GM21390 (cell line): ENCODE measurements at regions not wholly inside any gene's neighbourhood (a gene's known extent, or its start where the extent isn't known, plus 50 kb on each side); places are given as distances from the start of the nearest gene placed in this dataset.
"Not testable (repeated sequence)": the region's sequence is repeated elsewhere in the genome, so short reads cannot be mapped to it uniquely, and the experiment has no call there.

ENCODE experiments used
- ATAC-seq: cut with Tn5 transposase; IDR thresholded peaks from one replicate; pipeline ENCODE4 v1.9.1; 2021; ENCODE audit not compliant: unreplicated experiment

DNA sequence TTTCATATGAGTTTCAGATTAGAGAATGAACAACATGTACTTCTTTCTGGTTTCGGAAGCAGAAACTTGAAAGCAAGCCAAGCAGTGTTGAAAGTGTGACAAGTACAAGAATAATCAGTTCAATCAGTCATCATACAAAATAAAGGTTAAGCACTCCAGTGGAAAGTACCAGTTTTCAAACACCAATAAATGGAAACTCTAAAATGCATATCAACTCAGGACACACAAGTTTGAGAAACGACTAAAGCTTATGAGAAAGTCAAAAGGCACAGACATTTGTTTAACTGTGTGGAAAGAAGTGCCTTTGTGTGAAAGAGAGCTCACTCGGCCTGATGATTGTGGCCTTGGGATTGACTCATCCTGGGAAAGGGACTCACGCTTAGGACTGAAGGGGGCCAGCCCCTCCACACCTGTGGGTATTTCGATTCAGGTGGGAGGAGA lies 60.6 kb upstream of the AKR1C1 start:
- peak; percentile 84 for ATAC-seq

DNA sequence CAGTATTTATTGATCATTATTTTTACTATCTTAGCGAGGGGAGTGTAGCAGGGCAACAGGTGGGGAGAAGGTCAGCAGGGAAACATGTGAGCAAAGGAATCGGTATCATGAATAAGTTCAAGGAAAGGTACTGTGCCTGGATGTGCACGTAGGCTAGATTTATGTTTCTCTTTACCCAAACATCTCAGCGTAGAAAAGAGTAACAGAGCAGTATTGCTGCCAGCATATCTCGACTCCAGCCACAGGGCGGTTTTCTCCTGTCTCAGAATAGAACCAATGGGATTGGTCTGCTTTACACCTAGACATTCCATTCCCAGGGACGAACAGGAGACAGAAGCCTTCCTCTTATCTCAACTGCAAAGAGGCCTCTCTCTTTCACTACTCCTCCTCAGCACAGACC lies 60.1 kb upstream of the AKR1C1 start:
- ATAC-seq = not testable (repeated sequence)

- not testable (repeated sequence) for ATAC-seq
Observed at GRCh38 chr10:4903675-4904074, 59.5 kb upstream of the AKR1C1 start.

- ATAC-seq = no peak
Observed at GRCh38 chr10:4909118-4909517, 54.1 kb upstream of the AKR1C1 start.
